ENCODE measurements at regions not wholly inside any gene's neighbourhood (a gene's known extent, or its start where the extent isn't known, plus 50 kb on each side); places are given as distances from the start of the nearest gene placed in this dataset.

DNA sequence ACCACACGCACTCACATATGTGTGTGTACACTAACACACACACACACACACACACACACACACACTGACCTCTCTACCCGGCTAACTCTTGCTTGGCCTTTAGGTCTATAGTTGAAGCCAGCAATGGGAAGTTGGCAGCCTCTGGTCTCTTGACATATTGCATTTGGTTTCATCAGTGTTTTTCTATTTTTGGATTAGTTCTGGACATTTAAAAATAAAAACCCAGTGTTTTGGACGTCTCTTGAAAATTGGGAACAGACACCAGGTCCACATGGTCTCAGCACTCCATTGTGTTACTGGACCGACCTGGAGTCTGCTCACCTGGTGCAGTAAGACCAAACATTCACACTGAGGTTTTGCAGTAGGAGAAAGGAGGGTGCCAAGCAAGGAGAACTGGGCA, 50.4 kb upstream of the AFF3 start:
- no peak for DNase-seq (ENCODE audit: low read depth)

DNA sequence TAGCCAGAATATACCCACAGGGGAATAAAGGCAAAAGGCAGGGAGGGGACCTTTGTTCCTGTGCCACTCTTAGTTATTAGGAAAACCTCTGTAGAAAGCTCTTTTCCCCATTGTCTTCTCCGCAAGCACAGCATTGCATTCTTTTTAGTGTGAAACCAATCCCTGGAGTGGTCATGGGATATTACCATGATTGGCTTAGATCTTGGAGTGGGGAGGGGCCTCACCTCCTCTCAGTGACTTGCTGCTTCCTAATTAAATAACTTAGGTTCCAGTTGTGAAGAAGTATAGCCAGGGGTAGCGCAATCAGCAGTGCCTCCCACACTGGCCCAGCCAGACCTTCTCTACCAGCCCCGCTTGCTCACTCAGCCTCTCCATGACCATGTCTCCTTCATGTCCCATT, 49.9 kb upstream of the AFF3 start:
- no peak for DNase-seq (ENCODE audit: low read depth)
